ENCODE measurements at regions not wholly inside any gene's neighbourhood (a gene's known extent, or its start where the extent isn't known, plus 50 kb on each side); places are given as distances from the start of the nearest gene placed in this dataset.
A peak's percentile ranks its signal among the peaks of the same experiment; 100 is the strongest.
"Not testable (repeated sequence)": the region's sequence is repeated elsewhere in the genome, so short reads cannot be mapped to it uniquely, and the experiment has no call there.

- TF ChIP-seq CTCF (conservative IDR thresholded peaks at IDR 0.05), result no peak
- no peak for TF ChIP-seq ZFX (IDR thresholded peaks at IDR 0.05)
Measured at GRCh38 chr10:45238896-45239295, 76.5 kb downstream of the OR13A1 start.

GRCh38 chr10:45239642-45240041 is 75.8 kb downstream of the OR13A1 start:
- H3K27ac ChIP-seq, result no peak overlapping the region
- TF ChIP-seq ZFX (IDR thresholded peaks at IDR 0.05), result no peak
- no peak for TF ChIP-seq CTCF (conservative IDR thresholded peaks at IDR 0.05)

More at GRCh38 chr10:45238896-45239295, 76.5 kb downstream of the OR13A1 start:
- no peak overlapping the region for H3K27ac ChIP-seq

GRCh38 chr10:45241865-45242520 is 73.4 kb downstream of the OR13A1 start:
- TF ChIP-seq ZFX (IDR thresholded peaks at IDR 0.05), result no peak
- no peak for TF ChIP-seq CTCF (conservative IDR thresholded peaks at IDR 0.05)

DNA sequence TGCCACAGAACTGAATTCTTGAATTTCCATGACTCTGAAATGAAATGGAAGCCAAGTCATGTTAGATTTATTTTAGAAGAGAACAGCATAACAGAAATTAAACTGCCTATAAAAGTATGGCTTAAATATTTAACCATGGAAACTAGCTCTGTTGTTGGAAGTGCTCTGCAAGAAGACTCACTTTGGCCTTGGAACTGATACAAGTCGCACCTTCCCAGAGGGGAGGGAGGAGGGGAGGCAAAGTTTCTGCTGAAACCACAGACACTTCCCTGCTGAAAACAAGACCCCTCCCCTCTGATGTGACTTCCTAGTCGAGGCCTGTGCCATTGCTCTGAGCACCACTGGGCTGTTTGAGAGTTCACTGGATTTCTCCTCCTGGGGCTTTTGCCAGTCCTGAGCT is 72.1 kb downstream of the OR13A1 start:
- TF ChIP-seq ZFX (IDR thresholded peaks at IDR 0.05), result no peak
- TF ChIP-seq CTCF (conservative IDR thresholded peaks at IDR 0.05), result no peak

More at GRCh38 chr10:45241865-45242520, 73.4 kb downstream of the OR13A1 start:
- no peak overlapping the region for H3K27ac ChIP-seq

DNA sequence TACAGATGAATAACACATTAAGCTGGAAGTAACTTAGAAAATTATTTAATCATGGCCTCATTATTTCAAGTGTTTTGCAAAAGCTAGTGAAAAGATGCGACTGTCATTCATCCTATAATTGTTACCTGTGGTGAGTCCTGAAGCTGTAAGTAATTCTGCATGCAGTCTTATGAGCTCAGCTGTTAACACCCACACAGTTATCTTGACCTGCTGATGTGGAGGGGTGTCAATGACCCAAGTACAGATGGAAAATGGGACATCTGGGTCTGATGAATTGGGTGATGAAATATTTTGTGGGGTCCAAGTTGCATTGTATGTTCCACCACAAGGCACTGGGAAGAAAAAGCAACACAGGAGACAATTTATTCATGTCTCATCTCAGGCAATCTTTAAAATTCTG is 68.9 kb downstream of the OR13A1 start:
- TF ChIP-seq CTCF (conservative IDR thresholded peaks at IDR 0.05) (no peak), ZFX (IDR thresholded peaks at IDR 0.05) (no peak)
- no peak overlapping the region for H3K27ac ChIP-seq

More for the DNA sequence above, 72.1 kb downstream of the OR13A1 start:
- H3K27ac ChIP-seq, result no peak overlapping the region

DNA sequence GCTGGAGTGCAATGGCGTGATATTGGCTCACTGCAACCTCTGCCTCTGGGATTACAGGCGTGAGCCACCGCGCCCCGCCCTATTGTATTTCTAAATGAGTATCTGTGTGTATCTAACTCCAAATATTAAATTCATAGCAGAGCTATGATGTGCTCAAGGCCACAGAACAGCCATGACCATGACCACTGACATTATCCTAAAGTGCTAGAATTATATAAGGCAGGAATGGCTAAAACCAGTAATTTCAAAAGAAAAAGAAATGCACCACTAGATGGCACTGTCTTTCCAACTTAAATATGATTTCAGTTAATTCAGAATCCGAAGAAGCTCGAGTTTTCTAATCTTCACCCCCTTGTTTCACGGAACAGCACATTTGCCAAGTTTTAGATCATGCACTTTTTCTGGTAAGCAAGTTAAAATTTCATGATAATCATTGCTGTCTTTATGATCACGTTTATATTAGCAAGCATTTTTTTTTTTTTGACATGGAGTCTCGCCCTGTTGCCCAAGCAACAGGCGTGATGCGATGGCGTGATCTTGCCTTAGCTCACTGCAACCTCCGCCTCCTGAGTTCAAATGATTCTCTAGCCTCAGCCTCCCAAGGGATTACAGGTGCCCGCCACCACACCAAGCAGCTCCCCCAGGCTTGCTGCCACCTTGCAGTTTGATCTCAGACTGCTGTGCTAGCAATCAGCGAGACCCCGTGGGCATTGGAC is 65.3 kb downstream of the OR13A1 start:
- TF ChIP-seq CTCF (conservative IDR thresholded peaks at IDR 0.05) (peak; percentile 67), ZFX (IDR thresholded peaks at IDR 0.05) (no peak)
- H3K27ac ChIP-seq, result no peak overlapping the region; the same call in 1 of the 2 replicates

- not testable (repeated sequence) for H3K27ac ChIP-seq
Measured at GRCh38 chr10:45250694-45251075, 64.7 kb downstream of the OR13A1 start.

Data from C4-2B (cell line).